ENCODE measurements at regions not wholly inside any gene's neighbourhood (a gene's known extent, or its start where the extent isn't known, plus 50 kb on each side); places are given as distances from the start of the nearest gene placed in this dataset.

- TF ChIP-seq CTCF (IDR thresholded peaks at IDR 0.05) (no peak), POLR2AphosphoS5 (IDR thresholded peaks at IDR 0.05) (no peak), EP300 (IDR thresholded peaks at IDR 0.05) (no peak)
These were observed 173.9 kb upstream of the PMEPA1 start for GRCh38 chr20:57883761-57884160.
